ENCODE measurements at regions not wholly inside any gene's neighbourhood (a gene's known extent, or its start where the extent isn't known, plus 50 kb on each side); places are given as distances from the start of the nearest gene placed in this dataset.

DNA sequence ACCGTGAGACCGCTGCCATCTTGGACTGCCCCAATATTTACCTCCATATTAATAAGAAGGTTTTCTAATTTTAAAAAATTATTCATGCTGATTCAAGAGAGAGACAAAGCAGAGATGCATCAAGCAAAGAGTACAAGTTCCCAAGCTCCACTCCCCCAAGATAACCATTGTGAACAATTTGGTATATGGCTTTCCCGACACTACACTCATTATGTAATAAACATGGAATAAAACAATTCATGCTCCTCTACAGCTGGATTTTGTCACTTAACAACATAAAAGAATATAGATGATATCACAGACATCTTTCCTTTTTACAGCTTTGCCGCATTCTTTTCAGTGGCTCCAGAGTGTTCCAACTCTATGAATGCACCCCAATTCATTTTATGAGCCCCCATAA is 307.6 kb downstream of the FGFR2 start:
- Histone ChIP-seq H3K4me1 (ENCODE audit: control insufficient read depth in 1 of 2, insufficient read depth in 1 of 2, low read depth in 1 of 2, low read length in 1 of 2) (no peaks in the 10 kb centered on the region), H3K4me3 (ENCODE audit: low read depth in 1 of 2, low read length in 1 of 2) (no peak overlapping the region), H3K9me3 (no peaks in the 10 kb centered on the region), H3K27me3 (no peaks in the 10 kb centered on the region), H3K27ac (no peak overlapping the region), H3K36me3 (no peaks in the 10 kb centered on the region)
- TF ChIP-seq, protein P1, sequence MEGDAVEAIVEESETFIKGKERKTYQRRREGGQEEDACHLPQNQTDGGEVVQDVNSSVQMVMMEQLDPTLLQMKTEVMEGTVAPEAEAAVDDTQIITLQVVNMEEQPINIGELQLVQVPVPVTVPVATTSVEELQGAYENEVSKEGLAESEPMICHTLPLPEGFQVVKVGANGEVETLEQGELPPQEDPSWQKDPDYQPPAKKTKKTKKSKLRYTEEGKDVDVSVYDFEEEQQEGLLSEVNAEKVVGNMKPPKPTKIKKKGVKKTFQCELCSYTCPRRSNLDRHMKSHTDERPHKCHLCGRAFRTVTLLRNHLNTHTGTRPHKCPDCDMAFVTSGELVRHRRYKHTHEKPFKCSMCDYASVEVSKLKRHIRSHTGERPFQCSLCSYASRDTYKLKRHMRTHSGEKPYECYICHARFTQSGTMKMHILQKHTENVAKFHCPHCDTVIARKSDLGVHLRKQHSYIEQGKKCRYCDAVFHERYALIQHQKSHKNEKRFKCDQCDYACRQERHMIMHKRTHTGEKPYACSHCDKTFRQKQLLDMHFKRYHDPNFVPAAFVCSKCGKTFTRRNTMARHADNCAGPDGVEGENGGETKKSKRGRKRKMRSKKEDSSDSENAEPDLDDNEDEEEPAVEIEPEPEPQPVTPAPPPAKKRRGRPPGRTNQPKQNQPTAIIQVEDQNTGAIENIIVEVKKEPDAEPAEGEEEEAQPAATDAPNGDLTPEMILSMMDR (IDR thresholded peaks at IDR 0.05): no peak

DNA sequence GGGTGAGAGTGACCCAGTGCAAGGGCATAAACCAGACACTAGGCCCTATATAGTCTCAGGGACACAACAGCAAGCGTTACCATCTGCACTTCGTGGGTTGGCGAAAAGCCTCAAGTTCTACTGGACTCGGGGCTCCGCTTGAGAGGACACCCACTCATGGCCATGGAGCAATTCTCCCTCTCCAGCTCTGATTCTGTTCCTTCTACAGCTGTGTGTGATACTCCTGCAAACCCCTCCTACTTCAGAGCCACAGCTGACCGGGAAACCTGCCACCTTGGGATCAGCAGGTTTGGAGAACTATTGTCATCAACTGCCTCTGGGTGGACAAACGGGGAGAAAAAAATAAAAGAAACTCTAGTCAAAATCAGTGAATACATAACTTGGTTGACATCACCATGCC is 306.9 kb downstream of the FGFR2 start:
- Histone ChIP-seq H3K27me3 (no peaks in the 10 kb centered on the region), H3K36me3 (no peaks in the 10 kb centered on the region), H3K27ac (no peak overlapping the region), H3K4me3 (ENCODE audit: low read depth in 1 of 2, low read length in 1 of 2) (no peak overlapping the region), H3K4me1 (ENCODE audit: control insufficient read depth in 1 of 2, insufficient read depth in 1 of 2, low read depth in 1 of 2, low read length in 1 of 2) (no peaks in the 10 kb centered on the region), H3K9me3 (no peaks in the 10 kb centered on the region)
- TF ChIP-seq, protein P1 (IDR thresholded peaks at IDR 0.05): no peak

DNA sequence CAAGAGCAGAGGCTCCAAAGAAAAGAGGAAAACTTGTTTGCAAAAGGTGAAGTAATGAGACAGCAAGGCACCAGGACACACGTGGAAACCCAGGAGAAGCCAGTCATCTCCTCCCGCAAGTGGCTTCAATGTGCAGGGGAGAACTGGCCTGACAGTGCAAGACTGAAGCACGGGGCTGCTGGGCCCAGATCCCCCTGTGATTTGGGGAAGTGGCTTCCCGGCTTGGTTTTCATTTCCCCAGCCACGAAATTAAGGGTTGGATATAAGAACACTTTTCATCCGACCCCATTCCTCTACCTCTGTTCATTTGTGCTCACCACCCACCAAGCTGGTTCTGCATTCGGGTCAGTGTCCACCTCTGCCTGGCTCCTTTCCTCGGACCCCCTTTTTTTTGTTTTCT is 306.4 kb downstream of the FGFR2 start:
- H3K9me3 ChIP-seq: no peaks in the 10 kb centered on the region
- H3K4me3 ChIP-seq (ENCODE audit: low read depth in 1 of 2, low read length in 1 of 2): no peak overlapping the region

DNA sequence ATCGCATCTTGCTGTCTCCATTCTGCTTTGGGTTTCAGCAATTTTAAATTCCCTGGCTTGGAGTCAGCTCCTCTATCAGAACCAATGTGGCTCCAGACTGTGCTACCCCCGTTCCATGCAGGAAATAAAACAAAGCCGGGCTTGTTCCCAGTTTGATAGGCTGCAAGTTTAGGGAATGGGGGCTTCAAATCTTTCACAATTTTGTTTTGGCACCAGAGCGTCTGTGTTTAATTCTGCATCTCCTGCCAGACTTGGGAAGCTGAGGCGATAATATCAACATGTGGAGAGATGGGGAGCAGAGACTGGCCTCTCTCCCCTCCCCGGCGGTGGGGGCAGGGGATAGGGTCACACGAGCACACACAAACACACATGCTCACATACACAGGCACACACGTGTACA is 305.9 kb downstream of the FGFR2 start:
- Histone ChIP-seq H3K36me3 (no peaks in the 10 kb centered on the region), H3K9me3 (no peaks in the 10 kb centered on the region), H3K4me3 (ENCODE audit: low read depth in 1 of 2, low read length in 1 of 2) (no peak overlapping the region), H3K4me1 (ENCODE audit: control insufficient read depth in 1 of 2, insufficient read depth in 1 of 2, low read depth in 1 of 2, low read length in 1 of 2) (no peaks in the 10 kb centered on the region), H3K27ac (no peak overlapping the region), H3K27me3 (no peaks in the 10 kb centered on the region)
- TF ChIP-seq, protein P1 (IDR thresholded peaks at IDR 0.05): no peak

More for the DNA sequence above, 306.4 kb downstream of the FGFR2 start:
- Histone ChIP-seq H3K4me1 (ENCODE audit: control insufficient read depth in 1 of 2, insufficient read depth in 1 of 2, low read depth in 1 of 2, low read length in 1 of 2) (no peaks in the 10 kb centered on the region), H3K27ac (no peak overlapping the region), H3K27me3 (no peaks in the 10 kb centered on the region), H3K36me3 (no peaks in the 10 kb centered on the region)
- TF ChIP-seq, protein P1 (IDR thresholded peaks at IDR 0.05): no peak

DNA sequence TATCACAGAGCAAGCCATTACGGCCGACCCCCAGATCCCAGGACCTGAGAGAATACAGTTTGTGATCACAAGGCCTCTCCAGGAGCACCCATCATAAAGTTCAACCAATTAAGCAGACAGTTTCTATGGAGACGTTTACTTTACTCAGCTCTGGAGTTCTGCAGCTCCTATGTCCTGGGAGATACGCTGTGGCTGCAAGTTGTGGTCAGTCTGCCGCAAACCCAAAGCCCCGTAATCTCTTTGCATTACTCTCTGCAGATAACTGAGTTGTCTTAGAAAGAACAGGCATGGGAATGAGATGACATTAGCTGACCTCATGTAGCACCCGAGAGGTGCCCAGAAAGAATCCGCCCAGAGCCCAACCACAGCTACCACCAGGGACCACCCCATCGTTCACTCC is 305.1 kb downstream of the FGFR2 start:
- Histone ChIP-seq H3K27ac (no peak overlapping the region), H3K4me3 (ENCODE audit: low read depth in 1 of 2, low read length in 1 of 2) (no peak overlapping the region), H3K36me3 (no peaks in the 10 kb centered on the region), H3K4me1 (ENCODE audit: control insufficient read depth in 1 of 2, insufficient read depth in 1 of 2, low read depth in 1 of 2, low read length in 1 of 2) (no peaks in the 10 kb centered on the region), H3K27me3 (no peaks in the 10 kb centered on the region), H3K9me3 (no peaks in the 10 kb centered on the region)
- TF ChIP-seq, protein P1 (IDR thresholded peaks at IDR 0.05): no peak

DNA sequence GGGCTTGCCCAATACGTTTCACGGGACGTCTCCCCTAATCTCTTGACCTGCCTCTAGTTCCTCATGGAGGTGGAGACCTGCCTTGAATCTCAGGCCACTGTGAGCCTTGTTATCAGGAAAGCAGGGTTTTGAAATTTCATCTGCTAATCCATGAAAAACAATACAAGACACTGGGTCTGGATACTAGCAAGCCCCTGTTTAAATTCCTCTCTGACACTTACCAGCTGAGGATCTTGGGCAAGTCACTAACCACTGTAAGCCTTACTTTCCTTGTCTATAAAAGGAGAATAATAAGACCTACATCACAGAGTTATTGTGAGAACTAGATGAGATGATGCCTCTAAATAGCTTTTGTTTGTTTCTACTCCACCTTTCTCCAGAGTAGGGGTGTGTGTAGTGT is 303.6 kb downstream of the FGFR2 start:
- Histone ChIP-seq H3K27ac (no peak overlapping the region), H3K27me3 (no peaks in the 10 kb centered on the region), H3K4me3 (ENCODE audit: low read depth in 1 of 2, low read length in 1 of 2) (no peak overlapping the region), H3K4me1 (ENCODE audit: control insufficient read depth in 1 of 2, insufficient read depth in 1 of 2, low read depth in 1 of 2, low read length in 1 of 2) (no peaks in the 10 kb centered on the region), H3K9me3 (no peaks in the 10 kb centered on the region), H3K36me3 (no peaks in the 10 kb centered on the region)
- TF ChIP-seq, protein P1 (IDR thresholded peaks at IDR 0.05): no peak

Data from neutrophil (primary cell).